B cell (primary cell): ENCODE measurements at regions not wholly inside any gene's neighbourhood (a gene's known extent, or its start where the extent isn't known, plus 50 kb on each side); places are given as distances from the start of the nearest gene placed in this dataset.

Source experiments
- ATAC-seq: fragments of 200-7000 bp; cut with Tn5 transposase; one replicate; pipeline ENCODE4 v1.10.0; 2021; ENCODE audit warnings: low read depth, mild to moderate bottlenecking, moderate number of reproducible peaks, moderate library complexity
- CTCF ChIA-PET: fragments of 350-600 bp; sonication (Branson Sonifier 250); formaldehyde crosslinking; loops from one replicate; lab custom pipeline; 2021; ENCODE audit warnings: antibody characterized with exemption, inconsistent platforms; lab: Charles Lee
- POLR2A ChIA-PET: fragments of 350-600 bp; sonication (Branson Sonifier 250); formaldehyde crosslinking; loops from one replicate; lab custom pipeline; 2021; ENCODE audit warnings: antibody characterized with exemption; lab: Charles Lee
- DNase-seq: peaks from one replicate; pipeline ENCODE4 v3.0.0; 2013
- H2AFZ ChIP-seq: 2 replicates; pipeline ENCODE4 v1.6.1; 2012; ENCODE audit warnings: mild to moderate bottlenecking, low read depth, low read length; ENCODE audit not compliant: insufficient read depth, poor library complexity, severe bottlenecking
- H3K27ac ChIP-seq, 2 donors: 1 replicate in 1 of 2; 2 replicates in 1 of 2; pipeline ENCODE4 v1.5.1; 2012 to 2013; ENCODE audit warnings: low read length in 2 of 2, mild to moderate bottlenecking in 2 of 2, moderate library complexity in 1 of 2
- H3K27me3 ChIP-seq, 4 experiments: fragments of 200-600 bp in 1 of 4; sonication (generic) in 1 of 4; replicated peaks in 1 of 4; 1 replicate in 2 of 4; 2 replicates in 2 of 4; pipeline versions ENCODE4 v1.6.1 to v1.7.0; 2013 to 2016; ENCODE audit warnings: low read length in 3 of 4, mild to moderate bottlenecking in 2 of 4, mixed read lengths in 1 of 4, moderate library complexity in 1 of 4; ENCODE audit not compliant: insufficient read depth in 4 of 4, control insufficient read depth in 3 of 4; ENCODE audit errors: control extremely low read depth in 1 of 4
- H3K36me3 ChIP-seq, 2 experiments: replicated peaks in 1 of 2; 1 replicate in 1 of 2; 2 replicates in 1 of 2; pipeline versions ENCODE4 v1.6.1 to v1.7.1; 2013; ENCODE audit warnings: low read length in 1 of 2; ENCODE audit not compliant: insufficient read depth in 2 of 2, control insufficient read depth in 1 of 2; ENCODE audit errors: control extremely low read depth in 1 of 2, extremely low read depth in 1 of 2
- H3K4me1 ChIP-seq, 2 donors: fragments of 200-600 bp in 1 of 2; sonication (generic) in 1 of 2; 1 replicate in 1 of 2; 2 replicates in 1 of 2; pipeline versions ENCODE4 v1.5.1 to v1.6.1; 2013 to 2017; ENCODE audit warnings: low read length in 2 of 2; ENCODE audit not compliant: control insufficient read depth in 2 of 2, insufficient read depth in 2 of 2
- H3K4me2 ChIP-seq: replicated peaks from 2 replicates; pipeline ENCODE3; 2012; ENCODE audit warnings: mild to moderate bottlenecking, low read depth, low read length; ENCODE audit not compliant: poor library complexity, severe bottlenecking
- H3K4me3 ChIP-seq, 5 experiments: fragments of 200-600 bp in 1 of 5; sonication (generic) in 1 of 5; 1 replicate in 3 of 5; 2 replicates in 2 of 5; pipeline versions ENCODE4 v1.5.1 to v1.7.0; 2011 to 2016; ENCODE audit warnings: low read length in 4 of 5, mild to moderate bottlenecking in 4 of 5, low read depth in 2 of 5, control low read depth in 1 of 5, moderate library complexity in 1 of 5; ENCODE audit not compliant: insufficient read depth in 1 of 5; ENCODE audit errors: control extremely low read depth in 1 of 5, extremely low read depth in 1 of 5
- H3K79me2 ChIP-seq: fragments of 200-600 bp; sonication (generic); one replicate; pipeline ENCODE4 v1.6.0; 2016; ENCODE audit warnings: low read length; ENCODE audit not compliant: control insufficient read depth, insufficient read depth
- H3K9ac ChIP-seq: fragments of 200-600 bp; sonication (generic); 2 replicates; pipeline ENCODE4 v1.6.1; 2017; ENCODE audit warnings: mild to moderate bottlenecking, low read length, moderate library complexity
- H3K9me3 ChIP-seq, 3 donors: one replicate each; pipeline versions ENCODE4 v1.6.1 to v1.7.1; 2013; ENCODE audit warnings: low read length in 2 of 3; ENCODE audit not compliant: control insufficient read depth in 2 of 3, insufficient read depth in 1 of 3; ENCODE audit errors: control extremely low read depth in 1 of 3
- H4K20me1 ChIP-seq: 2 replicates; pipeline ENCODE4 v1.6.0; 2012; ENCODE audit warnings: mild to moderate bottlenecking, low read length; ENCODE audit not compliant: insufficient read depth, control insufficient read depth, poor library complexity, severe bottlenecking
- H3K27ac Mint-ChIP-seq: one replicate; pipeline ENCODE4 v1.8.0; 2021; ENCODE audit warnings: mixed read lengths
- H3K27me3 Mint-ChIP-seq: one replicate; pipeline ENCODE4 v1.8.0; 2021; ENCODE audit warnings: mixed read lengths
- H3K4me1 Mint-ChIP-seq: one replicate; pipeline ENCODE4 v1.8.0; 2021; ENCODE audit warnings: mixed read lengths
- H3K4me3 Mint-ChIP-seq: one replicate; pipeline ENCODE4 v1.8.0; 2021; ENCODE audit warnings: mixed read lengths
- H3K9me3 Mint-ChIP-seq: one replicate; pipeline ENCODE4 v1.8.0; 2022; ENCODE audit warnings: mixed read lengths; ENCODE audit not compliant: insufficient read depth
- CTCF ChIP-seq: fragments of 200-600 bp; IDR thresholded peaks from one replicate; pipeline ENCODE4 v1.8.0; 2022; ENCODE audit warnings: antibody characterized with exemption, mild to moderate bottlenecking
- EZH2 ChIP-seq: IDR thresholded peaks from 2 replicates; pipeline ENCODE4 v1.6.1; 2012; ENCODE audit warnings: borderline replicate concordance, low read depth, mild to moderate bottlenecking, moderate library complexity, low read length; ENCODE audit not compliant: insufficient read depth, poor library complexity, severe bottlenecking
- WGBS: methylation state at CpG from one replicate; pipeline ENCODE4 v1.1.5; 2013; ENCODE audit warnings: missing lambda C conversion rate; ENCODE audit not compliant: insufficient coverage; 5-methylcytosine and 5-hydroxymethylcytosine counted together
- intact Hi-C: fragments of 100-400 bp; cut with micrococcal nuclease; formaldehyde crosslinking; loops from one replicate; pipeline ENCODE4 v1.10.0; 2022

GRCh38 chr1:222033450-222033849 is 291.6 kb upstream of the DUSP10 start:
- Histone ChIP-seq H4K20me1 (no peaks in the 10 kb centered on the region), H3K4me2 (no peak overlapping the region), H3K9ac (no peak overlapping the region), H3K4me3 (no peak overlapping the region), H3K27ac (no peak overlapping the region), H2AFZ (no peak overlapping the region), H3K27me3 (no peaks in the 10 kb centered on the region), H3K36me3 (no peaks in the 10 kb centered on the region), H3K9me3 (no peaks in the 10 kb centered on the region), H3K79me2 (no peaks in the 10 kb centered on the region), H3K4me1 (no peaks in the 10 kb centered on the region)
- intact Hi-C loops = no loop called here
- no peaks in the 10 kb centered on the region for H3K9me3 Mint-ChIP-seq
- WGBS = 100% methylated on average over 2 of the region's 3 CpGs
- H3K4me3 Mint-ChIP-seq = no peak overlapping the region
- TF ChIP-seq CTCF (no peak), EZH2 (no peak)
- no peaks in the 10 kb centered on the region for H3K4me1 Mint-ChIP-seq
- ChIA-PET CTCF (no interaction called here), POLR2A (no interaction called here)
- ATAC-seq (no peak), DNase-seq (no peak)
- H3K27ac Mint-ChIP-seq = no peak overlapping the region
- H3K27me3 Mint-ChIP-seq = no peaks in the 10 kb centered on the region

GRCh38 chr1:222031318-222031717 is 289.4 kb upstream of the DUSP10 start:
- Histone ChIP-seq H3K27ac (no peak overlapping the region), H3K9me3 (no peaks in the 10 kb centered on the region), H4K20me1 (no peaks in the 10 kb centered on the region), H2AFZ (no peak overlapping the region), H3K9ac (no peak overlapping the region), H3K4me3 (no peak overlapping the region), H3K36me3 (no peaks in the 10 kb centered on the region), H3K4me2 (no peak overlapping the region), H3K27me3 (no peaks in the 10 kb centered on the region), H3K4me1 (no peaks in the 10 kb centered on the region), H3K79me2 (no peaks in the 10 kb centered on the region)
- DNase-seq (no peak), ATAC-seq (no peak)
- H3K9me3 Mint-ChIP-seq = no peaks in the 10 kb centered on the region
- TF ChIP-seq CTCF = no peak
- TF ChIP-seq EZH2 = no peak
- no peaks in the 10 kb centered on the region for H3K27me3 Mint-ChIP-seq
- H3K4me3 Mint-ChIP-seq = no peak overlapping the region
- no peak overlapping the region for H3K27ac Mint-ChIP-seq
- intact Hi-C loops = no loop called here
- no peaks in the 10 kb centered on the region for H3K4me1 Mint-ChIP-seq
- POLR2A ChIA-PET = no interaction called here
- no CpG with 5 or more reads among the region's 1 CpG for WGBS
- CTCF ChIA-PET = no interaction called here
